ENCODE measurements at regions not wholly inside any gene's neighbourhood (a gene's known extent, or its start where the extent isn't known, plus 50 kb on each side); places are given as distances from the start of the nearest gene placed in this dataset.

DNA sequence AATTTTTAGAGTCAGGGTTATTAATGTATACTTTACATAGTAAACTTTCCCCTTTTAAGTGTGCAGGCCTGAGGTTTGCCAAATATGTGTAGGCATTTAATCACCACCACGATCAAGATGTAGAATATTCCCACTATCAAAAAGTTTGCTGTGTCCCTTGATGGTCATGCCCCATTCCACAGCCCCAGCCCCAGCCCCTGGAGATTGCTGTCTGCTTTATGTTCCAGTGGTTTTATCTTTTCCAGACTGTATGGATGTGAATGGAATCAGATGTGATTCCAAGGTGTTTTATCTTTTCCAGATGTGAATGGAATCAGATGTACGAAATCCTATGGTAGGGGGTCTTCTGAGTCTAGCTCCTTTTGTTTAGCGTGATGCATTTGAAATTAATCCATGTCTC lies 93.1 kb upstream of the B3GAT1 start:
- ChIA-PET CTCF (interaction anchor here (1.4 kb wide), 1 partner anchor 9 kb away, joined by 5 read pairs; no protein-coding TSS in a partner anchor), POLR2A (no interaction called here)
- no peak for DNase-seq (ENCODE audit: extremely low spot score)
- TF ChIP-seq, protein P1, sequence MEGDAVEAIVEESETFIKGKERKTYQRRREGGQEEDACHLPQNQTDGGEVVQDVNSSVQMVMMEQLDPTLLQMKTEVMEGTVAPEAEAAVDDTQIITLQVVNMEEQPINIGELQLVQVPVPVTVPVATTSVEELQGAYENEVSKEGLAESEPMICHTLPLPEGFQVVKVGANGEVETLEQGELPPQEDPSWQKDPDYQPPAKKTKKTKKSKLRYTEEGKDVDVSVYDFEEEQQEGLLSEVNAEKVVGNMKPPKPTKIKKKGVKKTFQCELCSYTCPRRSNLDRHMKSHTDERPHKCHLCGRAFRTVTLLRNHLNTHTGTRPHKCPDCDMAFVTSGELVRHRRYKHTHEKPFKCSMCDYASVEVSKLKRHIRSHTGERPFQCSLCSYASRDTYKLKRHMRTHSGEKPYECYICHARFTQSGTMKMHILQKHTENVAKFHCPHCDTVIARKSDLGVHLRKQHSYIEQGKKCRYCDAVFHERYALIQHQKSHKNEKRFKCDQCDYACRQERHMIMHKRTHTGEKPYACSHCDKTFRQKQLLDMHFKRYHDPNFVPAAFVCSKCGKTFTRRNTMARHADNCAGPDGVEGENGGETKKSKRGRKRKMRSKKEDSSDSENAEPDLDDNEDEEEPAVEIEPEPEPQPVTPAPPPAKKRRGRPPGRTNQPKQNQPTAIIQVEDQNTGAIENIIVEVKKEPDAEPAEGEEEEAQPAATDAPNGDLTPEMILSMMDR (IDR thresholded peaks at IDR 0.05; ENCODE audit: control extremely low read depth, extremely low read depth, low read depth, missing control alignments): no peak

DNA sequence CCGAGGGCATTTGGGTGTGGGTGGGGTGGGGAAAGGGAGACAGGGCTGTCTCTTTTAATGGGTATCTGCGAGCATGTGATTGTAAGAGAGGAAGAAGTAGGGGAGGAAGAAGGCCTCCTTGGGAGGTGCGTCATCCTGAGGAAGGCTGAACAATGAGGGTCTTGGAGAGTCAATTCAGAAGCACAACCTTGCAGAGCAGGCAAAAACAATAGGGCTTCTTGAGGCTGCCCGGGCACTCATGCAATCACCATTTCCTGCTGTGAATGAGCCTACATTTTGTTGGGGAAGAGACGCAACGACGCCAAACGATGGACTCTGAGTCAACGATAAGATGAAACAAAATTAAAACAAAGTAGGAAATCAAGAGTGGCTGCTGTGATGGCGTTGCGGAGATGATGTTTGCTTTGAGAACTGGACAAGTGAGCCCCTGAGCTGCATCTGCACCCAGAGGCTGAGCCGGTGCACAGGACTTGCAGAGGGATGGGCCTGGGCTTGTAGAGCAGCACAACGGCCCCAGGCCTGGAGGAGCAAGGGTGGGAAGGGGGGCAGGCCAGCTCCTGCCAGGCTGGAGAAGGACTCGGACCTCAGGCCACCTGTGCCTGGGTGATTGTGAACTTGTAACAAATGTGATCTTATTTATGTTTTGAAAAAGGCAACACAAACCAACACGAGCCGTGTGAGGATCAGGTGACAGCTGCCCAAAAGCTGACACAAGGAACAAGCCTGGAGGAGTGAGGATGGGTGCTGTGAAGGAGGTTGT lies 92.3 kb upstream of the B3GAT1 start:
- ChIA-PET POLR2A (no interaction called here), CTCF (interaction anchor here (1.4 kb wide), 1 partner anchor 10 kb away, joined by 5 read pairs; no protein-coding TSS in a partner anchor)
- DNase-seq (ENCODE audit: extremely low spot score): no peak
- TF ChIP-seq, protein P1 (IDR thresholded peaks at IDR 0.05; ENCODE audit: control extremely low read depth, extremely low read depth, low read depth, missing control alignments): no peak

DNA sequence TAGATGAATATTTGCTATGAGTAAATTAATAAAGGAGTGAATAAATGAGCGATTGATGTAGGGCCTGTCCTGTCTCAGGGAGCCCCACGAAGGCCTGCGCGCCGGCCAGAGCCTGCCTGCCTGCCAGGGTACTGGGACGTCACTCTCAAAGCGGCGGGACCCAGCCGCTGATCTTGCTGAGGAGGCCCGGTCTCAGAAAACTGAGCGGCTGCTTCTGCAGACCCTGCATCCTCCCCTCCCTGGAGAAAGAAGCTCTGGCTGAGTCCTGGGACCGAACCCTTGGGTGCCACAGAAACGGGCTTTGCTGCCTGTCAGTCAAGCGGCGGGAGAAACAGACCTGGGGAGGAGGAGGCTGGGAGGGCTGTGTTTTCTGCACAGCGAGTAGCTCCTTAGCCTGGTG lies 91.6 kb upstream of the B3GAT1 start:
- POLR2A ChIA-PET: no interaction called here
- no peak for DNase-seq (ENCODE audit: extremely low spot score)
- CTCF ChIA-PET: no interaction called here
- TF ChIP-seq, protein P1 (IDR thresholded peaks at IDR 0.05; ENCODE audit: control extremely low read depth, extremely low read depth, low read depth, missing control alignments): no peak

DNA sequence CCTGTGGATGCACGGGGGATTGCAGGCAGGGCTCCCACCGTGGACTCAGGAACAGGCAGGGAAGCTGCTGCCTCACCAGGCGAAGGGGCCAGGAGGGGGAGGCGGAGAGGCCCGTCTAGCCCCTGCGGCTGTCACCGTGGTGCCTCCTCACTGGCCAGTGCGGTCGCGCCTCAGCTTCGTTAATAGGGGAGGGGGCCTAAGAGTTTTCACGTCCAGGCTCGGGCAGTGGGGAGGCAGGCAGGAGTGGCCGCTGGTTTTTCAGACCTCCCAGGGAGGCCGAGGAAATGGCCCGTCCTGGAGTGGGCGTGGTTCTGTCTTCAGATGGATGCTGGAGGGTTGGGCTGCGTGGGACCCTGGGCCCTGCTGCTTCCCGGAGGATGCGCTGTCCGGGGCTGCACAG lies 91.1 kb upstream of the B3GAT1 start:
- CTCF ChIA-PET: no interaction called here
- TF ChIP-seq, protein P1 (IDR thresholded peaks at IDR 0.05; ENCODE audit: control extremely low read depth, extremely low read depth, low read depth, missing control alignments): no peak
- no peak for DNase-seq (ENCODE audit: extremely low spot score)

DNA sequence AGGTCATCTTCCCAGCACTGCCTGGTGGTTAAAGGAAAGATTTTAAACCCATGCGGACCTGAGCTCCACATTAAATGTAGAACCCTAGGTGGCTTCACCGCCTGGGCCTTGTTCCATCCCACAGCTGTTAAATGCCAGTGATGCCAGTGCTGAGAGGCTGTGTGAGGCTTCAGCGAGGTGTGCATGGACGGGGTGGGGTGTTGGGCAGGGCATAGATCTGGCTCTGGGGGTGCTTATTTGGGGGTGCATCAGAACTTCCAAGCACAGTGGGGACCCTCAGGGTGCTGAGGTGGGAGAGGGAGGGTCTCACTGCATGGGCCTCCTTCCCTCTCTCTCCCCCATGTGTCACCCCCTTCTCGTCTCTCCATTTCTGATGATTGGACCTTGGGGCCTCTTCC lies 90.1 kb upstream of the B3GAT1 start:
- TF ChIP-seq, protein P1 (IDR thresholded peaks at IDR 0.05; ENCODE audit: control extremely low read depth, extremely low read depth, low read depth, missing control alignments): no peak
- CTCF ChIA-PET: no interaction called here
- POLR2A ChIA-PET: no interaction called here
- no peak for DNase-seq (ENCODE audit: extremely low spot score)

More for the DNA sequence above, 91.1 kb upstream of the B3GAT1 start:
- POLR2A ChIA-PET: no interaction called here

DNA sequence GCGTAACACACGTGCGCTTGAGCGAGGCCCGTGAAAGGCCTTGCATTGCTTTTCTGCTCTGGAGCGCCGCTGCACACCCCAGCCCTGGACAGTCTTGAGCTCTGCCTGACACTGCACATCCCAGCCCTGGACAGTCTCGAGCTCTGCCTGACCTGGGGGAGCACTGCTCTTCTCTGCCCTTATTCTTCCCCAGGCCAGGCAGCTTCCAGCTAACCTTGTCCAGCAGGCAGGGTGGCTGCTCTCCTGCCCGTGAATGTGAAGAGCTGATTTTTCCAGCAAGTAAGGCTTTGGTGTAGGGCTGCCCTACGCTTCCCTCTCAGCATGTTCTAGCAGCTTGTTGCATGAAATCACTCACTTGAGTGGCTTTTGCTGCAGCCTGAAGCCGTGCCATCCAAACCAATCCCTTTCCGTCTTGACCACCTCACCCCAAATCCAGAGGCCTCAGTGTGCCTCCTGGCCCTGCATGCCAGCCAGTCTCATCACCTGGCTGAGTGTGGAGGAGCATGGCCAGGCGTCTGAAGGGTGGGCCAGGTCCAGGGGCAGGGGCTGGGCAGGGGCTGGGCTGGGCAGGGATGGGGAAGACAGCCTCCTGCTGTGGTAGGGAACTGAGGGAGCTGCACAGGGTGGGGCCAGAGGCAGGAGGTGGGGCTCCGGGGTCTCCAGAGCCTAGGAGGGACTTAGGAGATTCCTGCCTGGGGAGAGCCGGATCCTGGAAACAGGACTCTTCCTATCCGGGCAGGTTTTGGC lies 89.5 kb upstream of the B3GAT1 start:
- CTCF ChIA-PET: no interaction called here
- no peak for DNase-seq (ENCODE audit: extremely low spot score)
- POLR2A ChIA-PET: no interaction called here
- TF ChIP-seq, protein P1 (IDR thresholded peaks at IDR 0.05; ENCODE audit: control extremely low read depth, extremely low read depth, low read depth, missing control alignments): no peak

Data from GM10248 (cell line).